RWPE1 (cell line): ENCODE measurements at regions not wholly inside any gene's neighbourhood (a gene's known extent, or its start where the extent isn't known, plus 50 kb on each side); places are given as distances from the start of the nearest gene placed in this dataset.
"Not testable (repeated sequence)": the region's sequence is repeated elsewhere in the genome, so short reads cannot be mapped to it uniquely, and the experiment has no call there.

Experiments
- CTCF ChIA-PET: fragments of 350-600 bp; sonication (Branson Sonifier 250); formaldehyde crosslinking; extraction: SDS; loops from one replicate; lab custom pipeline; 2021; lab: Yijun Ruan, JAX
- POLR2A ChIA-PET: fragments of 400-600 bp; formaldehyde crosslinking; extraction: SDS; loops from one replicate; lab custom pipeline; 2020; ENCODE audit warnings: antibody characterized with exemption; ENCODE audit not compliant: low non-redundant PET; lab: Yijun Ruan, JAX
- DNase-seq: peaks from one replicate; pipeline ENCODE4 v3.0.0; 2012; ENCODE audit warnings: low spot score
- H3K27ac ChIP-seq: fragments of 450-650 bp; 2 replicates; pipeline ENCODE4 v1.5.1; 2017
- TF ChIP-seq, protein P1 (sequence below): fragments of 450-650 bp; conservative IDR thresholded peaks from 2 replicates; pipeline ENCODE4 v1.5.1; 2017; ENCODE audit warnings: low read depth, mild to moderate bottlenecking

- CTCF ChIA-PET: no interaction called here
- POLR2A ChIA-PET: no interaction called here
- DNase-seq: no peak
- no peak overlapping the region for H3K27ac ChIP-seq
- TF ChIP-seq, protein P1, sequence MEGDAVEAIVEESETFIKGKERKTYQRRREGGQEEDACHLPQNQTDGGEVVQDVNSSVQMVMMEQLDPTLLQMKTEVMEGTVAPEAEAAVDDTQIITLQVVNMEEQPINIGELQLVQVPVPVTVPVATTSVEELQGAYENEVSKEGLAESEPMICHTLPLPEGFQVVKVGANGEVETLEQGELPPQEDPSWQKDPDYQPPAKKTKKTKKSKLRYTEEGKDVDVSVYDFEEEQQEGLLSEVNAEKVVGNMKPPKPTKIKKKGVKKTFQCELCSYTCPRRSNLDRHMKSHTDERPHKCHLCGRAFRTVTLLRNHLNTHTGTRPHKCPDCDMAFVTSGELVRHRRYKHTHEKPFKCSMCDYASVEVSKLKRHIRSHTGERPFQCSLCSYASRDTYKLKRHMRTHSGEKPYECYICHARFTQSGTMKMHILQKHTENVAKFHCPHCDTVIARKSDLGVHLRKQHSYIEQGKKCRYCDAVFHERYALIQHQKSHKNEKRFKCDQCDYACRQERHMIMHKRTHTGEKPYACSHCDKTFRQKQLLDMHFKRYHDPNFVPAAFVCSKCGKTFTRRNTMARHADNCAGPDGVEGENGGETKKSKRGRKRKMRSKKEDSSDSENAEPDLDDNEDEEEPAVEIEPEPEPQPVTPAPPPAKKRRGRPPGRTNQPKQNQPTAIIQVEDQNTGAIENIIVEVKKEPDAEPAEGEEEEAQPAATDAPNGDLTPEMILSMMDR: no peak
These were observed 175.0 kb upstream of the UGT8 start for GRCh38 chr4:114423582-114423981.

DNA sequence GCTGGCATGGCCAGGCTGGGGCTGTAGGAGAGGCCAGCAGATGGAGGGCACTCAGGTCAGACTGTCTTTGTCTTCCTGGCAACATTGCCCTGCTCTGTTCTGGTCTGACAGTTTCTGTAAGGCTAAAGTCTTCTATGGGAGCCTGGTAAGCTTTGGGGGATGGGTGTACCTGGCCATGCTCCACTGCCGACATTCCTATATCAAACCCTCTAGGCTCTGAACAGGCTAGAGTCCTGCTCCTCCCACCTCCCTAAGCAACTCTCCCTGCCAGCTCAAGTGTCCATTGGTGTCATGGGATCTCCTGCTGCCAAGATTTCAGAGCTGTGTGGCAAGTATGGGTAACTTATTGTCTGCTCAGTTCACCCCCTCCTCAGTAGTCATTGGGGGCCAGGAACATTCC lies 163.5 kb upstream of the UGT8 start:
- H3K27ac ChIP-seq: no peak overlapping the region
- ChIA-PET CTCF (no interaction called here), POLR2A (no interaction called here)
- TF ChIP-seq, protein P1: no peak
- no peak for DNase-seq

- POLR2A ChIA-PET: no interaction called here
These were observed 155.8 kb upstream of the UGT8 start for GRCh38 chr4:114442856-114443255.

DNA sequence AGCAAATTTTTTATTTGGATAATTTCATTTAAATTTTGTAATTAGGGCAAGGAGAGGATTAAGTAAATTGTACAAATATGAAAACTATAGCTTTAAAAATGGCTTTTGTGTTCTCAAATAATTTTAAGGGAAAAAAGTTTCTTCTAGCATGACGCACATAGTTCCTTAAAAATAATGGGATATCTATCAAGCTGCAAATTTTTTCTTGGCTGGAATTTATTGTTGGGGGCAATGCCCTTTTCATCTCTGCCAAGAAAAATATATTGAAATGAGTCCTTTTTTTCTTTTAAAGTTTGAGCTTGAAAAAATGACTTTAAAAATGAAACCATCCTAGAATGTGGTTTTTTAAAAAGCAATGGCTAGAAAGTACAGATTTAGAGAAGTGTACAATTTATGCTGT lies 154.4 kb upstream of the UGT8 start:
- no peak overlapping the region for H3K27ac ChIP-seq
- no peak for DNase-seq
- TF ChIP-seq, protein P1: no peak
- ChIA-PET CTCF (no interaction called here), POLR2A (no interaction called here)

More at GRCh38 chr4:114442856-114443255, 155.8 kb upstream of the UGT8 start:
- no peak overlapping the region for H3K27ac ChIP-seq
- CTCF ChIA-PET: no interaction called here
- TF ChIP-seq, protein P1: no peak
- DNase-seq: no peak

DNA sequence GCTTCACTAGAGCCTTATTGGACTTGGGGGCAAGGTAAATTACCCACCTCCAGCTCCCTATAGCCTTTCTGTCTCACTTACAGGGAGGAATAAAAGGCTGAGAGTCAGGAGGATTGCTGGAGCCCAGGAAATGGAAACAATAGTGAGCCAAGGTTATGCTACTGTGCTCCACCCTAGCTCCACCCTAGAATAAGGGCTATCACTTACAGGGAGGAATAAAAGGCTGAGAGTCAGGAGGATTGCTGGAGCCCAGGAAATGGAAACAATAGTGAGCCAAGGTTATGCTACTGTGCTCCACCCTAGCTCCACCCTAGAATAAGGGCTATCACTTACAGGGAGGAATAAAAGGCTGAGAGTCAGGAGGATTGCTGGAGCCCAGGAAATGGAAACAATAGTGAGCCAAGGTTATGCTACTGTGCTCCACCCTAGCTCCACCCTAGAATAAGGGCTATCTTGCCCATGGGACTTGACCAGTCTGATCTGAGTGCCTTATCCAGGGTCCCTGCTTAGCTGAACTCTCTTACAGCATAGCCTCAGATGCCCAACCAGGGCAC lies 150.6 kb upstream of the UGT8 start:
- CTCF ChIA-PET, DNase-seq, POLR2A ChIA-PET, H3K27ac ChIP-seq: not testable (repeated sequence)

GRCh38 chr4:114458728-114459127 lies 139.9 kb upstream of the UGT8 start:
- no peak for DNase-seq
- ChIA-PET POLR2A (no interaction called here), CTCF (no interaction called here)
- TF ChIP-seq, protein P1: no peak
- H3K27ac ChIP-seq: no peak overlapping the region

- ChIA-PET CTCF (no interaction called here), POLR2A (no interaction called here)
- TF ChIP-seq, protein P1: no peak
- DNase-seq: no peak
- H3K27ac ChIP-seq: no peak overlapping the region
These were observed 133.8 kb upstream of the UGT8 start for GRCh38 chr4:114464726-114465272.
